ENCODE measurements at regions not wholly inside any gene's neighbourhood (a gene's known extent, or its start where the extent isn't known, plus 50 kb on each side); places are given as distances from the start of the nearest gene placed in this dataset.

GRCh38 chr18:78128004-78128403, 851.6 kb upstream of the SALL3 start:
- TF ChIP-seq EZH2phosphoT487 (IDR thresholded peaks at IDR 0.05; ENCODE audit: insufficient read depth, low read depth), result no peak
- no peak for TF ChIP-seq EZH2 (IDR thresholded peaks at IDR 0.05; ENCODE audit: insufficient read depth, poor library complexity, severe bottlenecking)
